GM11168 (cell line): ENCODE measurements at regions not wholly inside any gene's neighbourhood (a gene's known extent, or its start where the extent isn't known, plus 50 kb on each side); places are given as distances from the start of the nearest gene placed in this dataset.

Experiments used
- in situ Hi-C: fragments of 300-500 bp; cut with MboI; formaldehyde crosslinking; loops from one replicate; pipeline ENCODE4 v1.12.0; 2022; ENCODE audit warnings: low sequenced_read_pairs; ENCODE audit not compliant: unreplicated experiment

DNA sequence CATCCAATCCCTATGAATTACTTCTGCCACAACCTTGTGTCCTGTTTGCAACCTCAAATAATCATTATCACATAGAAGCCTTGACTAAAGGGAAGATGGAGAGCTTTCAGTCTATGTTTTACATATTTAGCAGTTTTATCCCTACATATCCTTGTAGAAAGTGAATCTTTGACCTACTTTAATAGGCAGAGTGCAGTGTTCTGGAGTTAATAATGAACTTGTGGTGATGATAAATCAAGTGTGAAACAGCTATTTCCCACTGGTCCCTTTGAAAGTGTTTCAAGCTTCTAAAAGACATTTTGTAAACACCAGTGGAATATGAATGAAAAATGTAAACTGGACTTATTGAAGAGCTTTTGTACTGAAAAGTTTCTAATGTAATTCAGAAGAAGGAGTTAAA is 406.7 kb downstream of the GABRG2 start:
- in situ Hi-C loops = no loop called here

DNA sequence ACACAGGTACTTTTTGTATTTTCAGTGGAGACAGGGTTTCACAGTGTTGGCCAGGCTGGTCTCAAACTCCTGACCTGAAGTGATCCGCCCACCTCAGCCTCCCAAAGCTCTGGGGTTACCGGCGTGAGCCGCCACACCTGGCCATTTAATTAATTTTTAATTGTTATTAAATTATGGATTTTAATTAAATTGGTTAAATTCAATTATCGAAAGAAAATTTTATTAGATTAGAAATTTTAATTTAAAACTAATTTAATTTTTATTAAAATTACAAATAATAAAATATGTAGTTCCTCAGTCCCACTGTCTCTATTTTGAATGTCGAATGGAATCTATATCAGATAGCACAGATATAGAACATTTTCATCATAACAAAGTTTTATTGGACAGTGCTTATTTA is 416.5 kb downstream of the GABRG2 start:
- in situ Hi-C loops = no loop called here

DNA sequence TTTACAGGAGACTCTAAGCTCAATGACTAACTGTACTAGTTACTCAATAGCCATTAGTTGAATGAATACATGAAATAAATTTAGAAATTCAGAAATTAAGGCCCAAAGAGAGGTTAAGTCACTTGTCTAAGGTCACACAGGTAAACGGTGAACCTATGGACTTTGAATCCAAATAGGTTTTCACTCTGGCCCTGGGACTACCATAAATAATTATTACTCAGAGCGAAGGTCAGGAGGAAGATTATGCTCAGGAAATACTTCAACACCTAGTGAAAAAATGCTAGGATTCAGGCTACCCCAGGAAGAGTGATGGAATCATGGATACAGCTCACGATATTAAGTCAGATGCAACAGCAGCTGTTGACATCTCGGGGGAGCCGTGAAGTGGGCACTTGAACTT is 417.4 kb downstream of the GABRG2 start:
- in situ Hi-C loops = no loop called here

DNA sequence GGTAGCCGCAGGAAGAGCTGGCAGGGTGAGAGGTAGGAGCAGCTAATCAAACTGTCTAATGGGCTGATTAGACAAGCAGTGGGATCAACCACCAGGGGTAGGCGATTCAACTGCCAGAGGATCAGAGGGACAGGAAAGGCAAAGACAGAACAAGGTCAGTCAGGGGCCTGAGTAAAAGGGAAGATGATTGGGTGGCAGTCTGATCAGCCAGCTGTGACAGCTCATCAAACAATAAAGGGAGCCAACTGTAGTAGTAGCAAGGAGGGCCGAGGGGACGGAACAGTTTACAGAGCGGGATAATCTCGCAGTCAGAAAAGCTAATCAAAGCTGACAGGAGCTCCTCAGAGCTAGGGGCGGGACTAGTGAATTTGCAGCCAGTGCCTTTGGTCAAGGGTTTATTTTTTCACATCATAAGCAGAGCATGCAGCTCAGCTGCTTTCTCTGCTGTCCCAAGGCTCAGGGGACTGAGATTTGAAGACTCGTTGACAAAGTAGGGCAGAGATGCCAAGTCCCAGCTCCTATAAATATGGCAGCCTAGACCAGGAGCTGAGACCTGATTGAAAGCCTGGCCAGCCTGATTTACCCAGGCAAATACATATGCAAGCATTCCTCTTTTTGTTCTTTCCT is 418.2 kb downstream of the GABRG2 start:
- in situ Hi-C loops = no loop called here

DNA sequence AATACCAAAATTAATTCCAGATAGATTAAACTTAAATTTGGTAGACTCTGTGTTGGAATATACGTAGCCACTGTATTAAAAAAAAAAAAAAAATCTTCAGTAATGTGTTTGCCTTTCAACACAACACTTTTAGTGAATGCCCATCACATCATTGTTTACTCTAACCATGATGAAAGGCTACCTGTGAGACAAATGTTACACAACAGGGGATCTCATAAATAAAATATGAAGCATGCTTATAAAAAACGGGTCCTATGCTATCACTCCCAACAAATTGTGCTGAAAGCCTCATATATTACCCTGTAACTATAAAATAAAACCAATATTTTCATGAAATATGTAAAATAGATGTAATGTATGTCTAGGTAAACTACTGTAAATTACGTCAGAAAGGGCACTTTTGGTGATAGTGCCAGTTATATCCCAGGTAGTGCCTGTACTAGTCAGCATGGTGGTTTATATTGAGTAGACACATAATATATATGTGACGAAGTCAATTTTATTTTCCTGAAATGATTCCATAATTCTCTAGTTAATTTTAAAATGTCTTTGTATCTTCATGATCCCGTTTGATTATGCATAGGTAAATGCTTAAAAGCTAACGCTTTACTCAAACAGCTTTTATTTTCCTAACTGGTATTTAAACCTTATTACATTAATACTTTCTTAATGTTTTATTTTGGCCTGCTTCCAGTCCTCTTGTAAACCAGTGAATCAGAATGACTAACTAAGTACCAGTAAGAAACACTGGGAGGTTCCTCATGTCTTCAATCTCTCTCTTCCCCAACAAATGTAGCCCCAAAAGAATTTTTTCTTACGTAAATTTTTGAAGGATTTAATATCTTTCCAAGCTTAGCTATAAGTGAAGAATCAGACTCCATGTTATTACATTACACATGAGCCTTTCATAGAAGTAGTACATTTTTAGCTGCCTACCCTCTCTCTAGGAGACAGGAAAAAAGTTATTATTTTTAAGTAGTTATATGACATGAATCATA is 420.3 kb downstream of the GABRG2 start:
- in situ Hi-C loops = no loop called here

DNA sequence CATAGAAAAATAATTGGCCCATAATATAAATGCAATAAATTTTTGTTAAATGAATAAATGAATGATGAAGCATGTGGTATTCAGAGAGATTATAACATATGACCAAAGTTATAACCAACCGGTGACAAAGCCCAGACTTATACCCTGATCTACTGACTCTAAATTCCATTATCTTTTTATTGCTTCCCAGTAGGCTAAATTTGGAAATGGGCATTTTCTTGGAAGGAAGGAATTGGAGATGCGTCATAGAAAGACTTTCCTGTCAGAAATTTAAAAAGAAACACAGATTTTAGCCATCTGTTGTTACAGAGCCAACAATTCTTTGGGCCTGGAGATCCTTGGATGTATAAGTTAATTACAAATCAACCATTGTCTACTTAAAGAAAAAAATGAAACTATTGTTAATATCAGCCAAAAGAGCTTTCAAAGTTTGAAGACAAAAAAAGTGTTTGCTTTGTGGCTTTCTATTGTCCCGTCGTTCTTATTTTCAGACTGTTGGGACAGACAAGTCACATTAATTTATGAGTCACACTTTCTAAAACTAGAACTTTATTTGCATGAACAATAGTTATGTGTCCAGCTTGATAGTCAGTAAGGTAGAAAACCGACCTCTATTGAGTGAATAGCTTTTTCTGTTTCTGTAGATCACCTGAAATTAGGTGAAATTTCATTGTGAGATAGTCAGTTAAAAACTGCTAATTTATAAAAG is 428.7 kb downstream of the GABRG2 start:
- in situ Hi-C loops = no loop called here

DNA sequence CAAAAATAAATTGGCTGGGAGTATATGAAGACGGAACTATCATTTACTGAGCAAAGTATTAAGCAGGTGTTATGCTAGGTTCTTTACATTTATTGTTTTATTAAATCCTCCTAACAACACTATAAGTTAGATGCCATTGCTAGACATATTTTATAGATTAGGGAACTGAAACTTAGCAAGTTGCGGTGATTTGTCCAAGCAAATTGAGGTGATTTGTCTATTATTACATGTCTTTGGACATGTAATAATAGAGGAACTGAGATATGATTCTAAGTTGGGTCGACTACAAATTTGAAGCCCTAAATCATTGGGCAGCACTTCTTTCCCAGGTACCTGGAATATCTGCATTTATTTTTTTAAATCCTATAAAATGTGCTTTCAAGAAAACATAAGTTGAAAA is 429.9 kb downstream of the GABRG2 start:
- in situ Hi-C loops = no loop called here

DNA sequence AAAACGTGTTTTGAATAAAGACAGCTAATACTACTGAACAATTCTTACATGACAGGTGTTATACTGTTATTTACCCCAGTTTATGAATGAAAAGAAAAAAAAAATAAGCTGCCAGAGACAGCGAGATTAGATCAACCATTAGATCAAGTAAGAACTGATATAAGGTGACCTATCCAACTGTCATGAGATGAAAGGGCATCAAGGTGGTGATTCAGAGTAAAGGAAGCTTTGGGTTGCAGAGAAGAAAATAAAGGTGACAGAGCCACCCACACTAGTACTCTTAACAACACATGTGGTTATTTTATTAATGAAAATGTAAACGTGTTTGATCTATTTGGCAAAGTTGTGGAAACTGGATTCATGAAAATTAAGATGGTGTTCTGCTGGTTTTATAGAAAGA is 435.2 kb downstream of the GABRG2 start:
- in situ Hi-C loops = no loop called here

DNA sequence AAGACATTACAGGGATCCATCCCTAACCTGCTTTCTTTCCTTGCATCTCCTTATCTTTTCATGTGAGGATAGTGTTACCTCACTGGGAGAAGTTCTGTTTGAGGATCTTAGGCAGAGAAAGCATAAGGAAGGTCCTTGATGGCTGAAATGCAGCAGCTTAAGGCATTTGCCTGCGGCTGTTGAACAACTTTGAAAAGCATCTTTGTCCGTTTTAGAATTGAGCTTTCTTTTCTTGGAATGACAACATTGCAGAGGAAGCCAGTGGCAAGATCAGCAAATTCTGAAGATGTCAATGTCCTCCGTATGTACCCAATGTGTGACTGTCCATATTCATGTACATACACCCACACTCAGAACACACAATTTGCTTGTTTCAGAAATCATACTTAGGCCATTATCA is 436.2 kb downstream of the GABRG2 start:
- in situ Hi-C loops = no loop called here

DNA sequence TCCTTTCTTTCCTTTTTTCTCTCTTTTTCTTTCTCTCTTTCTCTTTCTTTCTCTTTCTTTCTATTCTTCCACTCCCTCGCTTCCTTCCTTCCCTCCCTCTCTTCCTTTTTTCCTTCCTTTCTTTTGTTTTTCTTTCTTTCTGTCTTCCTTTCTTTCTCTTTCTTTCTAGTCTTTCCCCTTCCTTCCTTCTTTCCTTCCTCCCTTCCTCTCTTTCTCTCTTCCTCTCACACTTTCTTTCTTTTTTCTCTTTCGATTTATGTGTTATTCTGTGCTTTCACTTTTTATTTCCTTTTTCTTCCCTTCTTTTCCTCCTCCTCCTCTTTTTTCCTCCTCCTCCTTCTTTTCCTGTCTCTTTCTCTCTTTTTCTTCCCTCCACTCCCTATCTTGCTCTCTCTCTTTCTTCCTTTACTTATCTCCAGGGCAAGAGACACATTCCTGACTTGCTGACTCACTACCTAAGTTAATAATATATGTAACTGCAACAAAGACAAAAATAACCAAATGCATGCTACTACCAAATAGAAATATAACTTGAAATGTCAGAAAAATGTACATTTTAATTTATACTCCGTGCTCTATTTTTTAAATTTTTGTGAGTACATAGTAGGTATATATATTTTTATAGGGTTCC is 445.5 kb downstream of the GABRG2 start:
- in situ Hi-C loops = no loop called here

DNA sequence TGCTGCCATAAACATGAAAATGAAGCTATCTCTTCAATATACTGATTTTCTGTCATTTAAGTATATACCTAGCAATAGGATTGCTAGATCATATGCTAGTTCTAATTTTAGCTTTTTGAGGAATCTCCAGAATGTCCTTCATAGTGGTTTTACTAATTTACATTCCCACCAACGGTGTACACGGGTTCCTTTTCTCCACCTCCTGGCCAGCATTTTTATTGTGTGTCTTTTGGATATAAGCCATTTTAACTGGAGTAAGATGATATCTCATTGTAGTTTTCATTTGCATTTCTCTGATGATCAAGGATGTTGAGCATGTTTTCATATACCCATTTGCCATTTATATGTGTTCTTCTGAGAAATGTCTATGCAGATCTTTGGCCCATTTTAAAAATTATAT is 446.5 kb downstream of the GABRG2 start:
- in situ Hi-C loops = no loop called here

DNA sequence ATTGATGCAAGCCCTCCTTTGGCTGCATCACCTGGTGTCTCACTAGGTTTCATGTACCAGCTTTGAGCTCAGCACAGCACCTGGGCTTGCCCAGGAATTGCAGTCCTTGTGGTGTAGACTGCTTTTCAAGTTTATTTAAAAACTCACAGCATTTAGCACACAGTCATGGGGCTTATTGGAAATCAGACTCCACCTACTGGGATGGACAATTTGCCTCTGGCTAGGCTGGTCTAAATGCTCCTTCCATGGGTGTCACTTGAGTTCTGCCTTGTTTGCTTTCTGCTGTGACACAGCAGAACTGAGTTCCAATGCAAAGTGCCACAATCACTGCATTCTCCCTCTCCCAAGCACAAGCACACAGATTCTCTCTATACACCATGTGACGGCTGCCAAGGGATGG is 453.3 kb downstream of the GABRG2 start:
- in situ Hi-C loops = no loop called here

DNA sequence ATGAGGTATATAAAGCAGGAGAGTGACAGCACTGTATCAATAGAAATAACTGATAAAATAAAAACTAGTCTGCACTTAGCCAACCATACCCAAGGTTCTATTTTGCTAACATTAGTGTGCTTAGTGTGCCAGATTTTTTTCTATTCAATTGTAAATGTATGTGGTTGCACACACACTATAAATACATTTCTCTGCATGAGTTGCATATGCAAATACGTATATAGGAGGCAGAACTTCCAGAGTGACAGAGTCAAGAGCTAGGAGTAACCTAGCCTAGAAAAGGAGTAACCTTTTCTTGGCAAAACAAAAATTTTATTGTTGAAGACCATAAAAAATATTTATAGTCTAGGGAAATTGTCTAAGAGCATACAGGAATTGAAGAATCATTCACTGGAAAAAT is 461.6 kb downstream of the GABRG2 start:
- in situ Hi-C loops = no loop called here

DNA sequence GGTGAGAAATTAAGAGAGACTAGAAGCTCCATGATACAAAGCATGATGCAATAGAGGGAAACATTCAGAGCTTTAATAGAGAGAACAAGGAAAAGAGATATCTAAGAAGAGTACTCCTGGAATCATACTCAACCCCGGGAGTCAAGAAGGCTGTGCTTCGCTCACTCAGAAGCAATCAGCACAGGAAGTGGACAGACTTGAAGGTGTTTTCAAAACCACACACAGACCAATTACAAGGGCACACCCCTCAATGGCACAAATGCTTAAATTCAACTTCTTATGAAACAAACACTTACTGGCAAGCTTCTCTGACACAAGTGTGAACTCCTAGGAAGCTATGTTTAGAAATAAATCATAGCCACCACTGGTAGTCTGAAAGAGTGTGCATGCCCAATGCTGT is 462.3 kb downstream of the GABRG2 start:
- in situ Hi-C loops = no loop called here

DNA sequence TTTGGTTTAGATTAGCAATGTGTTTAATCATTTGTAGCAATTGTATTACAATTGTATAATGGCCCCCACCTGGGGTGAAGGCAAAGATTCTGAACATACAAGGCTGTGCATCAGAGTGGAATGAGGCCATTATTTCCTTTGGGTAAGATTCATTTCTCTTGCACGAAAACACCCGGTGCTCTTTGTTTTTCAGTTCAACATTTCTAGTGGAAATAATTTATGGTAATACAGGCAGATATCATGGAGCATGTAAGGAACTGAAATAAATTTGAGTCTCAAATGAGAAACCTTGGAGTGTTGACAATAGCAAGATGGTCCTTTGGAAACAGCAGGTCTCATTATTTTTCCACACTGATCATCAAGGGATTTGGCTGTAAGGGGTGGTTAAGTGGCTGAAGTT is 475.9 kb downstream of the GABRG2 start:
- in situ Hi-C loops = no loop called here

DNA sequence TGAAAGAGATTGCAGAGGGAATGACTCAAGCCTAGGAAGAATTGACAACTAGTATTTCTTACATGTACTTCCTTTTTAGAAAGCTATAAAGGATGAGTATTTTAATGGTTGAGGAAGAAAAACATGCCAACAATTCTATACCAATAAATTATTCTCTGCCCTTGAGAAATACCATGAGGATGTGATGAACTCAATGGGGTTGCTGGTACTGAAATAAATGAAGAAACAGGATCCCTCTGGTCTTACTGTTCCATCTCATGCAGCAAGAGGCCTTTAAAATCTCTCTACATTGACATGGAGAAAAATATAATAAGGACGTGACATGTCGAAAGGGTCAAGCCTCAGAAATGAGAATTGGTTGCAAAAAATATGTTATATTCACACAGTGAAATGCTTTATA is 477.3 kb downstream of the GABRG2 start:
- in situ Hi-C loops = no loop called here

DNA sequence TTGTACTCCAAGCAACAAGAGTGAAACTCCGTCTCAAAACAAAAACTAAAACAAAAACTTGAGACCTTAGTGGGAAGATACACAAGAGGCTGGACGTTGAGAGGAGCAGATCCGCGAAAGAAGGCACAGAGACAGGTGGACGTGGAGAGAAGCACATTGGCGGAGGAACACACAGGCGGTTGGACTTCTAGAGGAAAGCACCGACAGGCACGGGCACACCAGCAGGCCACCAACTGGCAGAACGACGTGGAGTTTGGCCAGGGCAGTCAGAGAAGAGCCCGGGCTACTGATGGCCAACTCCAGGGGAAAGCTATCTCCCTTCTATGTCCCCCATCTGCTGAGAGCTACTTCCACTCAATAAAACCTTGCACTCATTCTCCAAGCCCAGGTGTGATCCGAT is 482.7 kb downstream of the GABRG2 start:
- in situ Hi-C loops = no loop called here

DNA sequence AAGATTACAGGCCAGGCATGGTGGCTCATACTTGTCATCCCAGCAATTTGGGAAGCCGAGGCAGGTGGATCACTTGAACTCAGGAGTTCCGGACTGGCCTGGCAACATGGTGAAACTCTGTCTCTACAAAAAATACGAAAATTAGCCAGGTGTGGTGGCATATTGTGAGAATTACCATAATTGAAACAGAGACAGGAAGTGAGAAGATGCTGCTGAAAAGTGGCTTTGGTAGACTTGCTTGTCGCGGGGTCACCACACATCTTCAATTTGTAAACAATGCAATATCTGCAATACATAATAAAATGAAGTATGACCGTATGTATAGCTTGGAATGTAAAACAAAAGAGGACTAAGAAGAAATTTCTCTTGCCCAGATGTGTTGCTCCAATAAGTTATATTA is 490.5 kb downstream of the GABRG2 start:
- in situ Hi-C loops = no loop called here

DNA sequence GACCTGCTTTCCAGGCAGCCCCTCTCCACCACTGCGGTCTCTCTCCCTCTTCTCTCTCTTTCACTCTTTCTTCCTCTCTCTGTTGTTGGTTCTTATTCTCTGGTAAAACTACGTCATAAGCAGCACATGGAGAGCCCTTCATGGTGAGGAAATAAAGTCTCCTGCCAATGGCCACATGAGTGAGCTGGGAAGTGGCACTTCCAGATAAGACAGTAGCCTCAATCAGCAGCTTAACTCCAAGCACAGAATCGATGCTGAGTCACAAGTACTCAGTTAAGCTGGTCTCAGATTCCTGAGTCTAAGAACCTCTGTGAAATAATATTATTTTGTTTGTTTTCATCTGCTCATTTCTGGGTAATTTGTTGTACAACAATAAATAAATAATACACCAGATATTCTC is 500.1 kb downstream of the GABRG2 start:
- in situ Hi-C loops = no loop called here

DNA sequence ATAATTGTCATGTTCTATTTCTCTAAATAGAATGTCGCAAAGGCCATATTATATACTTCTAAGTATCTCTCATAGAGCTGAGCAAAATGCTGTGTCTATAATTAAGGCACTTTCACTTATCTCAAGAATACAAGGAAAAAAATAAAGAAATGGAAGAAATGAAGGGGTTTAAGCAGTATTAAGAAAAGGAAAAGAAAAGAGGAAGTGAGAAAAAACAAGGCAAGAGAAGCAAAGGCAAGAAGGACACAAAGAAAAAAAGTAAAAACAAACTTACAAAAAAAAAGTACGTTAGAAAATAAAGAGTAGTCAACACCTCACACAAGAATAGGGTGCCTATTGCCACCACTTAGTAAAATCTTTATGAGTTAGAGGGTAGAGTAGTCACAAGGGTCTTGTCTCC is 506.2 kb downstream of the GABRG2 start:
- in situ Hi-C loops = no loop called here

DNA sequence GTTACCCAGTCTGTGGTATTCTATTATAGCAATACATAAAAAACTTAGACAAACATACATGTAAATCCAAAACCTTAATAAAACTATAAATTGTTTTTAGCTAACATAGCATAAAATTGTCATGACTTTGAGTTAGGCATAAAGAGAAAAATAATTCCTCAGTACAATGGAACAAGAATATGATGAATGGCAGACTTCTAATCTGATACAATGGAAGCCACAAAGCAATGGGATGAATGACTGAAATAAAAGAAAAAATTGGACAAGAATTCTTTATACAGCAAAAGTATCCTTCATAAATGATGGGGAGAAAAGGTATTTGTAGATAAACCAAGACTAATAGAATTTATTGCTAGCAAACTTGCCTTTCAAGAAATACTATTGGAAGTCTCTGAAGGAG is 524.2 kb downstream of the GABRG2 start:
- in situ Hi-C loops = no loop called here
